Mesendoderm (in vitro differentiated cells): ENCODE measurements at regions not wholly inside any gene's neighbourhood (a gene's known extent, or its start where the extent isn't known, plus 50 kb on each side); places are given as distances from the start of the nearest gene placed in this dataset.
"Not testable (repeated sequence)": the region's sequence is repeated elsewhere in the genome, so short reads cannot be mapped to it uniquely, and the experiment has no call there.

Experiments used
- DNase-seq: peaks from one replicate; pipeline ENCODE4 v3.0.0; 2013
- H2AK5ac ChIP-seq: 2 replicates; pipeline ENCODE4 v1.6.1; 2013; ENCODE audit warnings: low read length, inconsistent platforms
- H2BK120ac ChIP-seq: 2 replicates; pipeline ENCODE4 v1.6.1; 2013; ENCODE audit warnings: low read depth, mild to moderate bottlenecking, low read length, moderate library complexity, mixed read lengths
- H2BK15ac ChIP-seq: replicated peaks from 2 replicates; pipeline ENCODE4 v1.6.1; 2013; ENCODE audit warnings: low read depth, mild to moderate bottlenecking, moderate library complexity
- H2BK5ac ChIP-seq: 2 replicates; pipeline ENCODE4 v1.6.1; 2013; ENCODE audit warnings: low read length, inconsistent platforms
- H3K18ac ChIP-seq: 2 replicates; pipeline ENCODE4 v1.6.1; 2013; ENCODE audit warnings: mild to moderate bottlenecking, low read length, mixed read lengths
- H3K23ac ChIP-seq: one replicate; pipeline ENCODE4 v1.6.1; 2013; ENCODE audit warnings: low read length
- H3K27ac ChIP-seq: 2 replicates; pipeline ENCODE4 v1.5.1; 2013; ENCODE audit warnings: low read depth, mild to moderate bottlenecking, inconsistent platforms, low read length, moderate library complexity
- H3K27me3 ChIP-seq: 2 replicates; pipeline ENCODE4 v1.6.1; 2013; ENCODE audit warnings: low read length, control low read depth, mild to moderate bottlenecking, inconsistent platforms; ENCODE audit not compliant: insufficient read depth, poor library complexity
- H3K36me3 ChIP-seq: 2 replicates; pipeline ENCODE4 v1.6.1; 2013; ENCODE audit warnings: low read length, inconsistent platforms; ENCODE audit not compliant: control insufficient read depth, insufficient read depth
- H3K4ac ChIP-seq: one replicate; pipeline ENCODE4 v1.6.1; 2013; ENCODE audit warnings: low read depth, mild to moderate bottlenecking, low read length, moderate library complexity
- H3K4me1 ChIP-seq: 2 replicates; pipeline ENCODE4 v1.6.1; 2013; ENCODE audit warnings: low read depth, low read length, inconsistent platforms; ENCODE audit not compliant: control insufficient read depth
- H3K4me2 ChIP-seq: 2 replicates; pipeline ENCODE4 v1.6.1; 2013; ENCODE audit warnings: low read length
- H3K4me3 ChIP-seq: 2 replicates; pipeline ENCODE4 v1.5.1; 2013; ENCODE audit warnings: mild to moderate bottlenecking, low read length
- H3K56ac ChIP-seq: one replicate; pipeline ENCODE4 v1.6.1; 2013; ENCODE audit warnings: low read length
- H3K79me1 ChIP-seq: 2 replicates; pipeline ENCODE4 v1.6.1; 2013; ENCODE audit warnings: low read length, inconsistent platforms
- H3K79me2 ChIP-seq: 2 replicates; pipeline ENCODE4 v1.6.1; 2013; ENCODE audit warnings: mild to moderate bottlenecking, low read length; ENCODE audit not compliant: control insufficient read depth, insufficient read depth
- H3K9ac ChIP-seq: 2 replicates; pipeline ENCODE4 v1.6.1; 2013; ENCODE audit warnings: low read length, inconsistent platforms
- H4K5ac ChIP-seq: one replicate; pipeline ENCODE4 v1.6.1; 2013; ENCODE audit warnings: low read length
- H4K8ac ChIP-seq: one replicate; pipeline ENCODE4 v1.6.1; 2013; ENCODE audit warnings: low read depth, mild to moderate bottlenecking, control low read depth, low read length, moderate library complexity
- WGBS: extraction: QIAGEN DNeasy Blood & Tissue Kit; methylation state at CpG from one replicate; pipeline ENCODE4 v1.1.7; 2013; ENCODE audit warnings: low lambda C conversion rate, missing lambda C conversion rate; ENCODE audit not compliant: insufficient coverage; ENCODE audit errors: extremely low coverage; 5-methylcytosine and 5-hydroxymethylcytosine counted together

DNA sequence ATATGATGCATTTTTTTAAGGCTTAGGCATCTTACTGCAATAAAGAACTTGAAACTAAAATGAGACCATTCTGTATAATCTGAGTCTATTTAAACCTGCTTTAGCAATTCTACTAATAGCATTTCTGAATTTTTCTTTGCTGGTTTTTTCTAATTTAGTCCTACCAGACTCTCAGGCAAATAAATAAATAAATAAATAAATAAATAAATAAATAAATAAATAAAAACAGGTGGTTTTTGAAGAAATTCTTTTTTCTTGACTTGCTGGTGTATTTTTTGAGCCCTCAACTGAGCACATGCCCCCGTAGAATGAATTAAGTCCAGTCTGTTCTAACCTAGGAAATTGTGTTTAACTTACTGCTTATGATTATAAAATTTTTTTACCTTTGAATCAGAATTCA is 134.7 kb upstream of the FOXP2 start:
- no CpG with 5 or more reads among the region's 1 CpG for WGBS
- no peak overlapping the region for H4K5ac ChIP-seq
- no peaks in the 10 kb centered on the region for H3K36me3 ChIP-seq
- H3K4me2 ChIP-seq = no peak overlapping the region
- H3K56ac ChIP-seq = no peak overlapping the region
- DNase-seq = no peak
- no peak overlapping the region for H2BK5ac ChIP-seq
- no peak overlapping the region for H3K4me3 ChIP-seq
- no peak overlapping the region for H2BK120ac ChIP-seq
- no peaks in the 10 kb centered on the region for H3K79me2 ChIP-seq
- no peak overlapping the region for H2AK5ac ChIP-seq
- no peaks in the 10 kb centered on the region for H3K4me1 ChIP-seq
- no peak overlapping the region for H2BK15ac ChIP-seq
- no peak overlapping the region for H3K9ac ChIP-seq
- no peak overlapping the region for H4K8ac ChIP-seq
- H3K27me3 ChIP-seq = no peaks in the 10 kb centered on the region
- H3K79me1 ChIP-seq = no peaks in the 10 kb centered on the region
- H3K23ac ChIP-seq = no peak overlapping the region
- H3K4ac ChIP-seq = no peak overlapping the region
- no peak overlapping the region for H3K18ac ChIP-seq
- no peak overlapping the region for H3K27ac ChIP-seq

DNA sequence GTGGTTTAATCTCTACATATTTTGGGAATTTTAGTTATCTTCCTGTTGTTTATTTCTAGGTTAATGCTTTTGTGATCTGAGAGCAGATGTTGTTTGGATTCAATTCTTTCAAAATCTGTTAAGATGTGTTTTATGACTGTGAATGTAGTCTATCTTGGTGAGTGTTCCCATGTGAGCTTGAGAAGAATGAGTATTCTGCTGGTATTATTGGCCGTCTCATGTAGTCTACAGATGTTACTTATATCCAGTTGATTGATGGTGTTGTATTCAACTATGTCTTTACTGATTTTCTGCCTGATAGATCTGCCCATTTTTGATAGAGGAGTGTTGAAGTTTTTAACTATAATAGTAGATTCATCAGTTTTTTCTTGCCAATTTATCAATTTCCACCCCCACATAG is 141.4 kb upstream of the FOXP2 start:
- Histone ChIP-seq H3K18ac (no peak overlapping the region), H3K56ac (no peak overlapping the region), H3K79me1 (no peaks in the 10 kb centered on the region), H3K4me2 (no peak overlapping the region), H3K9ac (no peak overlapping the region), H4K5ac (no peak overlapping the region), H3K27ac (no peak overlapping the region), H2BK15ac (no peak overlapping the region), H3K79me2 (no peaks in the 10 kb centered on the region), H3K36me3 (no peaks in the 10 kb centered on the region), H3K27me3 (no peaks in the 10 kb centered on the region), H3K4ac (no peak overlapping the region), H3K4me1 (no peaks in the 10 kb centered on the region), H3K23ac (no peak overlapping the region), H3K4me3 (no peak overlapping the region), H2BK120ac (no peak overlapping the region), H4K8ac (no peak overlapping the region), H2BK5ac (no peak overlapping the region), H2AK5ac (no peak overlapping the region)
- DNase-seq = no peak
- WGBS = no CpG with 5 or more reads among the region's 1 CpG

DNA sequence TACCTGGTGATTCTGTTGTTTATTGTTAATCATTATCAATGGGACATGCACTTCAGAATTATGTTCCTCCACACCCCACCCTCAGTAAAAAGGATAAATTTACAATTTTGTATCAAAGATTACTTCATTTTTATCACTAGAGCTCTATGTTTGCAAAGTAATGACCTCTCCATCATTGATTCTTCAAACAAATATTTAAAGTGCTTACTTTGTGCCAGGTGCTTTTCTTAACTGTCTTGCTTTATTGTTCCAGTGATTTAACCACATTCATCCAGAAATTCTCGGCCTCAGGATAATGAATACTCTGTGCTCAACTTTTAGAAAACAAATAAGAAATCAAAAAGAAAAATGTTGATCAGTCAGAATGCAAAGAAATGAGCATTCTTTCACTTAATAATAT is 144.9 kb upstream of the FOXP2 start:
- H2AK5ac ChIP-seq = no peak overlapping the region
- no peak overlapping the region for H4K5ac ChIP-seq
- H3K23ac ChIP-seq = no peak overlapping the region
- no peak overlapping the region for H2BK15ac ChIP-seq
- H3K4ac ChIP-seq = no peak overlapping the region
- no peak overlapping the region for H3K56ac ChIP-seq
- no peak overlapping the region for H4K8ac ChIP-seq
- no peak overlapping the region for H3K4me3 ChIP-seq
- no peaks in the 10 kb centered on the region for H3K79me1 ChIP-seq
- H2BK120ac ChIP-seq = no peak overlapping the region
- DNase-seq = no peak
- H3K79me2 ChIP-seq = no peaks in the 10 kb centered on the region
- no peak overlapping the region for H3K9ac ChIP-seq
- WGBS = no CpG with 5 or more reads among the region's 1 CpG
- no peak overlapping the region for H3K4me2 ChIP-seq
- no peak overlapping the region for H2BK5ac ChIP-seq
- H3K18ac ChIP-seq = no peak overlapping the region
- no peaks in the 10 kb centered on the region for H3K4me1 ChIP-seq
- no peaks in the 10 kb centered on the region for H3K36me3 ChIP-seq
- no peaks in the 10 kb centered on the region for H3K27me3 ChIP-seq
- H3K27ac ChIP-seq = no peak overlapping the region

DNA sequence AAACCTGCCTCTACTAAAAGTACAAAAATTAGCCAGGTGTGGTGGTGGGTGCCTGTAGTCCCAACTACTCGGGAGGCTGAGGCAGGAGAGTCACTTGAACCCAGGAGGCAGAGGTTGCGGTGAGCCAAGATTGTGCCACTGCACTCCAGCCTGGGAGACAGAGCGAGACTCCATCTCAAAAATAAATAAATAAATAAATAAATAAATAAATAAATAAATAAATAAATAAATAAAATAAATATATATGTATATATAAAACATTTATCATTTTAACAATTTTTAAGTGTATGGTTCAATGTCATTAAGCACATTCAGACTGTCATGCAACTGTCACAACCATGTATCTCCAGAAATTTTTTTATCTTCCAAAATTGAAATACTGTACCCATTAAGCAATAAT is 147.1 kb upstream of the FOXP2 start:
- not testable (repeated sequence) for H3K4me2 ChIP-seq, H3K27ac ChIP-seq, H3K9ac ChIP-seq, H2AK5ac ChIP-seq, H3K27me3 ChIP-seq, H3K79me1 ChIP-seq, H3K18ac ChIP-seq, H3K36me3 ChIP-seq, H2BK5ac ChIP-seq, H3K79me2 ChIP-seq, H3K4me1 ChIP-seq, H4K8ac ChIP-seq, H3K4me3 ChIP-seq, H3K4ac ChIP-seq, H4K5ac ChIP-seq, DNase-seq, H3K23ac ChIP-seq, H3K56ac ChIP-seq, H2BK120ac ChIP-seq, H2BK15ac ChIP-seq
- no CpG with 5 or more reads among the region's 3 CpGs for WGBS

DNA sequence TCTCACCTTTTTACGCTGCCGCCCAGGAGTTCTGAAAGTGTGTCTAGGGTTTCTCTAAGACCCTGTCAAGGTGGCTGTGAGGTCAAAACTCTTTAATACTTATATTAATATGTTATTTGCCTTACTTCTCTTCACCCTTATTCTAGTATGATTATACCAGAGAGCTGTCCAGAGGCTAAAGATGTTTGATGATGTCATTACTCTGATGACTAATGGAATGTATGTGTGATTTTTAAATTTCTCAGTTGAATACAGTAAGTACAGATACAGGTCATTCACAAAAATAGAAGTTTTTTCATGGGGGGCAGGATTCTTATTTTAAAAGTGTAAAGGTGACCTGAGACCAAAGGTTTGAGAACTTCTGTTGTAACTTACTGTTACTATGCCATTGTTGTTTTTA is 150.6 kb upstream of the FOXP2 start:
- Histone ChIP-seq H3K9ac (no peak overlapping the region), H3K4me3 (no peak overlapping the region), H2BK120ac (no peak overlapping the region), H4K8ac (no peak overlapping the region), H3K4ac (no peak overlapping the region), H3K79me1 (no peaks in the 10 kb centered on the region), H2AK5ac (no peak overlapping the region), H3K27me3 (no peaks in the 10 kb centered on the region), H3K4me2 (no peak overlapping the region), H3K27ac (no peak overlapping the region), H3K56ac (no peak overlapping the region), H3K36me3 (no peaks in the 10 kb centered on the region), H3K79me2 (no peaks in the 10 kb centered on the region), H3K23ac (no peak overlapping the region), H4K5ac (no peak overlapping the region), H2BK15ac (no peak overlapping the region), H3K4me1 (no peaks in the 10 kb centered on the region), H2BK5ac (no peak overlapping the region), H3K18ac (no peak overlapping the region)
- DNase-seq = no peak
- WGBS = no CpG with 5 or more reads among the region's 2 CpGs

DNA sequence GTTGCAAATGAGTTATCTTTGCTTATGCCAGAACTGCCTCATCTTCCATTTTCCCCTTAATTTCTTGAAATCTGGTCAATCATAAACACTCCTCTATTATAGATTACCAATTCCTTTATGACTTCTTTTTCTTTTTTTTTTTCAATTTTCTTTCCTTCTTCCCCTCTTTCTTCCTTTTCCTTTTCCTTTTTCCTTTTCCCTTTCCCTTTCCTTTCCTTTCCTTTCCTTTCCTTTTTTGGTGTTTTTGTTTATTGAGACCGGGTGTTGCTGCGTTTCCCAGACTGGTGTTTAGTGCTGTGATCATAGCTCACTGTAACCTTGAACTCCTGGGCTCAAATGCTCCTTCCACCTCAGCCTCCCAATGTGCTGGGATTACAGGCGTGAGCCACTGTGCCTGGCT is 151.4 kb upstream of the FOXP2 start:
- Histone ChIP-seq H3K36me3 (no peaks in the 10 kb centered on the region), H2AK5ac (no peak overlapping the region), H4K5ac (no peak overlapping the region), H3K27me3 (no peaks in the 10 kb centered on the region), H3K4me3 (no peak overlapping the region), H2BK5ac (no peak overlapping the region), H3K18ac (no peak overlapping the region), H2BK120ac (no peak overlapping the region), H3K4me2 (no peak overlapping the region), H4K8ac (no peak overlapping the region), H2BK15ac (no peak overlapping the region), H3K27ac (no peak overlapping the region), H3K23ac (no peak overlapping the region), H3K4ac (no peak overlapping the region), H3K79me1 (no peaks in the 10 kb centered on the region), H3K56ac (no peak overlapping the region), H3K4me1 (no peaks in the 10 kb centered on the region), H3K79me2 (no peaks in the 10 kb centered on the region), H3K9ac (no peak overlapping the region)
- no CpG with 5 or more reads among the region's 3 CpGs for WGBS
- DNase-seq = no peak
